ENCODE measurements at regions not wholly inside any gene's neighbourhood (a gene's known extent, or its start where the extent isn't known, plus 50 kb on each side); places are given as distances from the start of the nearest gene placed in this dataset.

DNA sequence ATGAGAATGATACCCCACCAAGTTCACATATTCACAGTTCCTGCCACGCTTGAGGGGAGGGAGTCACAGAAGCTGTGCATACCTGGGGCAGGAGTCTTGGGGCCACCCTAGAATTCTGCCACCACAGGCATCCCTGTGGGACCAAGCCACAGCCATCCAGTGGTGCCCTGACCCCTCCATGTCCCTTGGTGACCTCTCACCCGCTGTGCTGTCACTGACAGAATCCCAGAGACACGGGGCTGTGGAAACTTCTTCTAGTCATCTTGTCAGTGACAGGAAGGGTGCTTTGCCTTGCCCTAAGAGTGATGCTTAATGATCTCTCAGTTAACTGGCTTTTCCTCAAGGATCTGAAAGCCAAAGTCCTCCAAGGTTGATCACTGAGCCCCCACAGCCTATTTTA is 58.4 kb upstream of the UQCRFS1 start:
- Histone ChIP-seq H3F3A (ENCODE audit: insufficient read depth, low read length, poor library complexity, severe bottlenecking) (no peaks in the 10 kb centered on the region), H3K9me2 (ENCODE audit: insufficient read depth, low read length) (no peaks in the 10 kb centered on the region), H4K20me1 (ENCODE audit: insufficient read depth) (no peaks in the 10 kb centered on the region), H3K4me3 (ENCODE audit: low read length) (no peak overlapping the region), H3K27ac (ENCODE audit: low read length) (no peak overlapping the region), H3K9me3 (ENCODE audit: low read length) (no peaks in the 10 kb centered on the region), H3K4me2 (ENCODE audit: low read length) (no peak overlapping the region), H3K9ac (ENCODE audit: low read length) (no peak overlapping the region), H2AFZ (ENCODE audit: low read depth, low read length) (no peak overlapping the region), H3K27me3 (ENCODE audit: insufficient read depth, low read depth, low read length) (no peaks in the 10 kb centered on the region), H3K79me2 (replicated peaks; ENCODE audit: insufficient read depth, low read length) (no peaks in the 10 kb centered on the region), H3K36me3 (ENCODE audit: insufficient read depth, low read length) (no peaks in the 10 kb centered on the region)
- TF ChIP-seq TAF1 (IDR thresholded peaks at IDR 0.05; ENCODE audit: low read depth) (no peak), EP300 (conservative IDR thresholded peaks at IDR 0.05; ENCODE audit: poor library complexity, severe bottlenecking) (no peak), SMC3 (conservative IDR thresholded peaks at IDR 0.05; ENCODE audit: poor library complexity) (no peak), MXI1 (conservative IDR thresholded peaks at IDR 0.05; ENCODE audit: poor library complexity, severe bottlenecking) (no peak)
- TF ChIP-seq, protein P1, sequence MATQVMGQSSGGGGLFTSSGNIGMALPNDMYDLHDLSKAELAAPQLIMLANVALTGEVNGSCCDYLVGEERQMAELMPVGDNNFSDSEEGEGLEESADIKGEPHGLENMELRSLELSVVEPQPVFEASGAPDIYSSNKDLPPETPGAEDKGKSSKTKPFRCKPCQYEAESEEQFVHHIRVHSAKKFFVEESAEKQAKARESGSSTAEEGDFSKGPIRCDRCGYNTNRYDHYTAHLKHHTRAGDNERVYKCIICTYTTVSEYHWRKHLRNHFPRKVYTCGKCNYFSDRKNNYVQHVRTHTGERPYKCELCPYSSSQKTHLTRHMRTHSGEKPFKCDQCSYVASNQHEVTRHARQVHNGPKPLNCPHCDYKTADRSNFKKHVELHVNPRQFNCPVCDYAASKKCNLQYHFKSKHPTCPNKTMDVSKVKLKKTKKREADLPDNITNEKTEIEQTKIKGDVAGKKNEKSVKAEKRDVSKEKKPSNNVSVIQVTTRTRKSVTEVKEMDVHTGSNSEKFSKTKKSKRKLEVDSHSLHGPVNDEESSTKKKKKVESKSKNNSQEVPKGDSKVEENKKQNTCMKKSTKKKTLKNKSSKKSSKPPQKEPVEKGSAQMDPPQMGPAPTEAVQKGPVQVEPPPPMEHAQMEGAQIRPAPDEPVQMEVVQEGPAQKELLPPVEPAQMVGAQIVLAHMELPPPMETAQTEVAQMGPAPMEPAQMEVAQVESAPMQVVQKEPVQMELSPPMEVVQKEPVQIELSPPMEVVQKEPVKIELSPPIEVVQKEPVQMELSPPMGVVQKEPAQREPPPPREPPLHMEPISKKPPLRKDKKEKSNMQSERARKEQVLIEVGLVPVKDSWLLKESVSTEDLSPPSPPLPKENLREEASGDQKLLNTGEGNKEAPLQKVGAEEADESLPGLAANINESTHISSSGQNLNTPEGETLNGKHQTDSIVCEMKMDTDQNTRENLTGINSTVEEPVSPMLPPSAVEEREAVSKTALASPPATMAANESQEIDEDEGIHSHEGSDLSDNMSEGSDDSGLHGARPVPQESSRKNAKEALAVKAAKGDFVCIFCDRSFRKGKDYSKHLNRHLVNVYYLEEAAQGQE (IDR thresholded peaks at IDR 0.05; ENCODE audit: borderline replicate concordance): no peak

DNA sequence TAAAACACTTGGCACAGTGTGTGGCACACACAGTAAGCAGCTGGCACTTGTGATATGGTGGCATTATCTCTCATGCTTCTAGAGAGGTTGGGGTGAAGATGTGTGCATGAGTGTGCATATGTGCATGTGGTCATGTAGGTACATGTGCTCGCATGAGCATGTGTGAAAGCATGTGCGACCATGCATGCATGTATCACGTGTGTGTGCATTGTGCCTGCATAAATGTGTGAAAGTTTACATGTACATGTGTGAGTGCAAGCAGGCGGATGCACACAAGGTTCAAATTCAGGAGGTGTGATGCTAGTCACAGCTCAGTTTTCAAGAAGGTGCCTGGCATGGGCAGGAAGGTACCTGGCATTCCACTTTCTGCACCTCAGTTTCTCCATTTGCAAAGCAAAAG is 59.0 kb upstream of the UQCRFS1 start:
- no peaks in the 10 kb centered on the region for H3K9me3 ChIP-seq (ENCODE audit: low read length)
- no peak overlapping the region for H2AFZ ChIP-seq (ENCODE audit: low read depth, low read length)
- no peaks in the 10 kb centered on the region for H4K20me1 ChIP-seq (ENCODE audit: insufficient read depth)
- H3K9ac ChIP-seq (ENCODE audit: low read length): no peak overlapping the region
- H3K4me2 ChIP-seq (ENCODE audit: low read length): no peak overlapping the region
- H3K36me3 ChIP-seq (ENCODE audit: insufficient read depth, low read length): no peaks in the 10 kb centered on the region
- no peak overlapping the region for H3K27ac ChIP-seq (ENCODE audit: low read length)
- TF ChIP-seq RAD21 (conservative IDR thresholded peaks at IDR 0.05) (no peak), MXI1 (conservative IDR thresholded peaks at IDR 0.05; ENCODE audit: poor library complexity, severe bottlenecking) (no peak), EP300 (conservative IDR thresholded peaks at IDR 0.05; ENCODE audit: poor library complexity, severe bottlenecking) (no peak), TAF1 (IDR thresholded peaks at IDR 0.05; ENCODE audit: low read depth) (no peak), EZH2 (IDR thresholded peaks at IDR 0.05; ENCODE audit: borderline replicate concordance, insufficient read depth, low read length, poor library complexity, severe bottlenecking) (no peak), POLR2AphosphoS5 (IDR thresholded peaks at IDR 0.05) (no peak), SMC3 (conservative IDR thresholded peaks at IDR 0.05; ENCODE audit: poor library complexity) (no peak)
- TF ChIP-seq, protein P1 (IDR thresholded peaks at IDR 0.05; ENCODE audit: borderline replicate concordance): no peak
- TF ChIP-seq, protein P2, sequence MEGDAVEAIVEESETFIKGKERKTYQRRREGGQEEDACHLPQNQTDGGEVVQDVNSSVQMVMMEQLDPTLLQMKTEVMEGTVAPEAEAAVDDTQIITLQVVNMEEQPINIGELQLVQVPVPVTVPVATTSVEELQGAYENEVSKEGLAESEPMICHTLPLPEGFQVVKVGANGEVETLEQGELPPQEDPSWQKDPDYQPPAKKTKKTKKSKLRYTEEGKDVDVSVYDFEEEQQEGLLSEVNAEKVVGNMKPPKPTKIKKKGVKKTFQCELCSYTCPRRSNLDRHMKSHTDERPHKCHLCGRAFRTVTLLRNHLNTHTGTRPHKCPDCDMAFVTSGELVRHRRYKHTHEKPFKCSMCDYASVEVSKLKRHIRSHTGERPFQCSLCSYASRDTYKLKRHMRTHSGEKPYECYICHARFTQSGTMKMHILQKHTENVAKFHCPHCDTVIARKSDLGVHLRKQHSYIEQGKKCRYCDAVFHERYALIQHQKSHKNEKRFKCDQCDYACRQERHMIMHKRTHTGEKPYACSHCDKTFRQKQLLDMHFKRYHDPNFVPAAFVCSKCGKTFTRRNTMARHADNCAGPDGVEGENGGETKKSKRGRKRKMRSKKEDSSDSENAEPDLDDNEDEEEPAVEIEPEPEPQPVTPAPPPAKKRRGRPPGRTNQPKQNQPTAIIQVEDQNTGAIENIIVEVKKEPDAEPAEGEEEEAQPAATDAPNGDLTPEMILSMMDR (IDR thresholded peaks at IDR 0.05; ENCODE audit: poor library complexity, severe bottlenecking): no peak
- H3F3A ChIP-seq (ENCODE audit: insufficient read depth, low read length, poor library complexity, severe bottlenecking): no peaks in the 10 kb centered on the region
- H3K9me2 ChIP-seq (ENCODE audit: insufficient read depth, low read length): no peaks in the 10 kb centered on the region
- no peaks in the 10 kb centered on the region for H3K79me2 ChIP-seq (replicated peaks; ENCODE audit: insufficient read depth, low read length)
- no peaks in the 10 kb centered on the region for H3K27me3 ChIP-seq (ENCODE audit: insufficient read depth, low read depth, low read length)
- H3K4me3 ChIP-seq (ENCODE audit: low read length): no peak overlapping the region

All from neural cell (in vitro differentiated cells).